T-helper 2 cell (primary cell): ENCODE measurements at regions not wholly inside any gene's neighbourhood (a gene's known extent, or its start where the extent isn't known, plus 50 kb on each side); places are given as distances from the start of the nearest gene placed in this dataset.
"Not testable (repeated sequence)": the region's sequence is repeated elsewhere in the genome, so short reads cannot be mapped to it uniquely, and the experiment has no call there.

Source experiments
- DNase-seq, 5 experiments: peaks; one replicate each; pipeline versions ENCODE4 v3.0.0 to v3.0.0-alpha.2; 2012 to 2022

GRCh38 chr15:26259581-26259980 lies 396.5 kb upstream of the ATP10A start:
- no peak for DNase-seq

GRCh38 chr15:26244782-26245181 lies 381.7 kb upstream of the ATP10A start:
- DNase-seq: not testable (repeated sequence)

- DNase-seq: no peak
Observed at GRCh38 chr15:26243382-26243781, 380.3 kb upstream of the ATP10A start.

GRCh38 chr15:26242565-26243071 lies 379.5 kb upstream of the ATP10A start:
- DNase-seq: no peak

GRCh38 chr15:26235864-26236263 lies 372.7 kb upstream of the ATP10A start:
- DNase-seq: no peak

DNA sequence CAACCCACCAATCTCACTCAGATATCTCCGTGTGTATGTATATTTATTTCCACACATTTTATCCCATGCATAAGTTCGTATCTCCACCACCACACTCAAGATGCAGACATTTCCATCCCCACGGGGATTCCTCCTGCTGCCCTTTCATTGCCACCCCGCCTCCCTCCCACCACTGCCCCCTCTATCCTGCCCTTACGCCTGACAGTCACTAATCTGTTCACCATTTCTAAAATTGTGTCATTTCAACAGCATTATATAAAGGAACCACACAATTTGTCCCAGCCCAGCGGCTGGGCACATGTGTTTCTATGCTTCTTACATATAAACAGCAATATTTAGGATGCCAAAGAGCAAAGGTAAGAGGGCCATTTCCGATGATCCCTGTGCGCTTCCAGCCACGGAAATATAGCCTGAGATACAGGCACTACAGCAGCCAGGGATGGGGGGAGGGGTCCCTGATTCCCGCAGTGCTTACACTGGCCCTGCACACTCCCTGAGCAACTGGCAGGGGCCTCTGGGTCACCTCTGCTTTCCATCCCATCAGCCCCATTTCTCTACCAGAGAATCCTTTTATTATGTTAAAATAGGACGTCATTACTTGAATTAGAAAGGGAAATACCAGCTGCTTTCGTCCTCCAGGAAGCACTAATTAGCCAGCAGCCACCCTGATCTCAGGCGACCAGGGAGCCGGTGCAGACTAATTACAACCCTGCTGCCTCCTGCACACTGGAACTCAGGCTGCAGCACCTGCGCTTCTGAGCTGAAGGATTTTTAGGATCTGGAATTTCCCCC lies 372.0 kb upstream of the ATP10A start:
- DNase-seq: no peak

- DNase-seq: no peak
Observed at GRCh38 chr15:26232691-26233090, 369.6 kb upstream of the ATP10A start.

DNA sequence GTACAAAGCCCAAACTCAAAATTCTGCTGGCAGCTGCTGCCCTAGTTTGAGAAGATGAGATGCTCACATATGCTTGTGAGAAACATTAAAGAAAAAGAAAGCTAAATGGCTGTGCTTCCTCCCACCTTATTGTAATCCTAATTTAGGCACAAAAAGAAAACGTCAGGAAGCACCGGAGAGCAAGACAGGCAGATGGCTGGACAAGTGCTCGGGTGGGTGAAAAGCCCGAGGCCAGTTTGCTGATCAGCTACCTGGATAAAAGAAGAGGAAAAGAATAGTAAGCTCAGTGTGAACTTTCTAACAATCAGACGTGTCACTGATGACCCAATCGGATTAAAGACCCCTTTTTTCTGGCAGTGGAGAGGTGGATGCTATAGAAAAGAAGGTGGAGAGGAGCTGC lies 368.0 kb upstream of the ATP10A start:
- no peak for DNase-seq

GRCh38 chr15:26224266-26224665 lies 361.1 kb upstream of the ATP10A start:
- no peak for DNase-seq

GRCh38 chr15:26223720-26224119 lies 360.6 kb upstream of the ATP10A start:
- no peak for DNase-seq

DNA sequence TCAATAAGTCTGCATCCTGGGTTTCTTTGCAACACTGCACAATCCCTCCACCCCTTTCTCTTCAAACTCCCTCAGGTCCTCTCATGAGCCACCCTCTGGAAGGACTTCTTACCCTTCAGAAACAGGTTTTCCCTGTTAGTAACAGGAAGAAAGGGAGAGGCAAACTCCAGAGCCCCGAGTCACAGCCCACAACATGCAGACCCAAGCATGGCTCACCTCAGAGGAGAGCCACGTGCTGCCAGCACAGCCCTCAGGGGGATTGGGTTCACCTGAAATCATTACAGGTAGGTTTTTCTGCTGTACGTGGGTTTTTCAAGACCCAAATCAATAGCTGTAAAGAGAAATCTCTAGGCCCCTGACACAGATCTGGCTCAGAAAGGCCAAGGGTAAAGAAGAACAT lies 359.7 kb upstream of the ATP10A start:
- no peak for DNase-seq

- not testable (repeated sequence) for DNase-seq
Observed at GRCh38 chr15:26217043-26217442, 353.9 kb upstream of the ATP10A start.

DNA sequence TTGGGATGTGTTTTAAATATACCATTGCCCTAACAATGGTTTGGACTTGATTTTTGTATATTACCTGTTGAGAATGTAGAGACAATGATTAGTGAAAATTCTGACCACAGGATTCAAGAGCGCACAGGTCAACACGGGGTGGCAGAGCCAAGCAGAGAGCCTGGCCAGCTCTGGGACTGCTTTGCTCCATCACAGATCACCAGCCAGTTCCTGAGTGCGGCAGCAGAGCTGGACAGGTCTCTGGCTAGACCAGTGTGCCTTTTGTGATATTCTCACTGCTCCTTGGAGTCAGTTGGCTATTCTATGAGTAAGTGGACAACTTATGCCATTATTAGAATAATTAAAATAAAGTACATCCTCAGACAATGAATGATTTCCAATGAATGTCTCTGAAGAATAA lies 351.2 kb upstream of the ATP10A start:
- DNase-seq: no peak

- no peak for DNase-seq
Observed at GRCh38 chr15:26213427-26213826, 350.3 kb upstream of the ATP10A start.

DNA sequence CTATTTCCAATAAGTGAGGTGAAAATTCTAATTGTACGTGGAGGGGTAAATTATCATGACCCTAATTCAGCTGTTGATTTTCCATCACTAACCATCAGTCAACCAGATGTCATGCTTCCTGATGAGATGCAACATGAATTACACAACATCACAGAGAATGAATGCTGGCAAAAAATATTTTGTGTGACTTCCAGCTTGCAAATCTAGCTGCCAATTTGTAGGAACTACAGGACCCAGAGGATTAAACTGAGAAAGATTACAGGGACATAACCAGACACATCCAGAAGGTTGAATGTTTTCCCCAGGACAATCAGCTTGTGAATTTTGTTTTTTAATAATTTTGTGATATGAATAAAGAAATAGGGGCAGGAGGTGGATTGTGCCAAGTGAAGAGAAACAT lies 349.0 kb upstream of the ATP10A start:
- no peak for DNase-seq

DNA sequence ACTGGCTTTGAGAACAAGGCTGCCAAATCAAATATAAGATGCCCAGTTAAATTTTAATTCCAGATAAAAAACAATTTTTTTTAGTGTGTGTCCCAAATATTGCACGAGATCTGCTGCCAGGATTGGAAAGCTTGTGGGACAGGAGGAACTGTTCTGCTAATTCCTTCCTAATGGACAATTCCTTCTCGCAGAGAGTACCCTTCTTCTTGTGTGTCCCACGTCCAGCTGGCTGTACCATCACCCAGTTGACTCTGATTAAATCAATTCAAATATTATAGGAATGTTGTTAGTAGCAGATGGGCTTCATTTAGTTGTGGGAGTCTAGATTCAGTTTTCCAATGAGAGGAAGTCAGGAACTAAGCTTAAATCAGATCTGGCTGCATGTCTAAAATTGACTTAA lies 347.9 kb upstream of the ATP10A start:
- no peak for DNase-seq

DNA sequence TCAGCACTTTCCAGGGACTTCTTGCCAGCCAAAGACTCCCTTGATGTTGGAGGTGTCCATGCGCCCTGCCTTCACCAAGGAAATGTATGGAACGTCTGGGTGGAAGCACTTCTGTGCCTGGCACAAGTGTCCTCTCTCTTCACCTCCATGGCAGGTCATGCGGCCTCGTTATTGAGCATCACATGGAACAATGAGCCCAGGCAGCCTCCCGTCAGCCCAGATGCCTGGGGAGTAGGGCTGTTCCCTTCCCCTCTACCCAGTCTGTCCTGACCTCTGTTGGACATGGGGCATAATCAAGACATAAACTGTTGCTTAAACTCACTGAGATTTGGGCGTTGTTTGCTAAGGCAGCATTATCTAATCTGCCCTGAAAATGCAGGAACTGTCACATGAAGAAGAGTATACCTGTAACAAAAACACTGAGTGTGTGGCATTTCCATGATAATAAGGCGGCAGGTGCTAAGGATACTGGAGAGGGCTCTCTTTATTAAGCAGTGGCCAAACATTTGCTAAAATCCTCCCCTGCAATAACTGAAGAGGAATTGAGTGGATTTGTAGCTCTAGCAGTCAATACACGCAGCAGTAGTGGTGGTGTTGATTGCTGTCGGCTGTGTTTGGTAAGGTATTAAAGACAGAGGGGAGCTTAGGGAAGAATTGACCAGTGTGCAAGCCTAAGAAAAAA lies 338.2 kb upstream of the ATP10A start:
- DNase-seq: no peak

- no peak for DNase-seq
Observed at GRCh38 chr15:26200427-26200826, 337.3 kb upstream of the ATP10A start.

GRCh38 chr15:26197719-26198118 lies 334.6 kb upstream of the ATP10A start:
- no peak for DNase-seq

DNA sequence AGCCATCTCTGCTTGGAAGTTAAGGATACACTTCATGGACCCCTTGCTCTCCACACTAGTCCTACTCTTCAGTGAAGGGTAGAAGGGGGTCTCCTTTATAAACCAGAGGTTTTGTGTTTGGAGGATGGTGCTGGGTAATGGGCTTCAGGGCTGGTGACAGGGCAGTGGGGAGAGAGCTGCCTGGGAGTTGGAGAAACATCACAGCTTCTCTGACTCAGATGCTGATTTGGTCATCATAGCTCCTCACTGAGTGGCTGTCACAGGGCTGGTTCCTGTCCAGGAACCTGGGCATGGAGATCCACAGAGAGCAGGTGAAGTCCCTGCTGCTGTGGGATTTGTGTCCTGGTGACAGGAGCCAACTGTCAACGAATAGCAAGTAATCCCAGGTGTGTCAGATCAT lies 333.9 kb upstream of the ATP10A start:
- DNase-seq: no peak

DNA sequence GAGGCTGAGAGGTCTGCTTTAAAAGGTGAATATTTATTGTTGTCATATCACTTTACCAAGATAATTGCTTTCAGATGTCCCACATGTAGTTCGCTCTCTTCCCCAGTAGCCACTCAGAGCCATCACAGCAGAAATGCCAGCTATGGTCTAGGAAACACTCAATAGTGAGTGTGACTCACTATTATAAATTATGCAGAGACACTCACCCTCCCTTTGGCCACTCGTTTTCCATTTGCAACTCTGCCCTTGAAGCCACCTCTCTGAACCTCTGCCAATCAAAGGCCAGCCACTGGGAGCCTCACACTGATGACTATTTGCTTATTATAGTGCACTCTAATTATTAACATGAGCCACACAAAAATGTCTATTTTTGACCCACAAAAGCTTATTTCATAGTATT lies 328.1 kb upstream of the ATP10A start:
- no peak for DNase-seq

- not testable (repeated sequence) for DNase-seq
Observed at GRCh38 chr15:26186138-26186537, 323.0 kb upstream of the ATP10A start.

GRCh38 chr15:26182441-26182840 lies 319.3 kb upstream of the ATP10A start:
- no peak for DNase-seq

- DNase-seq: no peak
Observed at GRCh38 chr15:26179906-26180305, 316.8 kb upstream of the ATP10A start.
